H9 (cell line): ENCODE measurements at regions not wholly inside any gene's neighbourhood (a gene's known extent, or its start where the extent isn't known, plus 50 kb on each side); places are given as distances from the start of the nearest gene placed in this dataset.
A peak's percentile ranks its signal among the peaks of the same experiment; 100 is the strongest.
"Not testable (repeated sequence)": the region's sequence is repeated elsewhere in the genome, so short reads cannot be mapped to it uniquely, and the experiment has no call there.

Experiments
- DNase-seq: peaks from one replicate; pipeline ENCODE4 v3.0.0-alpha.2; 2017
- H2AFZ ChIP-seq: one replicate; pipeline ENCODE4 v1.6.1; 2013; ENCODE audit warnings: mild to moderate bottlenecking, low read length, control low read depth, moderate library complexity
- H2AK5ac ChIP-seq: 2 replicates; pipeline ENCODE4 v1.6.1; 2013; ENCODE audit warnings: low read length, control low read depth, mixed read lengths; ENCODE audit not compliant: insufficient read length
- H2BK120ac ChIP-seq: one replicate; pipeline ENCODE4 v1.6.1; 2013; ENCODE audit warnings: low read depth, mild to moderate bottlenecking, low read length, control low read depth, inconsistent platforms; ENCODE audit not compliant: poor library complexity, severe bottlenecking
- H2BK12ac ChIP-seq: 2 replicates; pipeline ENCODE4 v1.6.1; 2013; ENCODE audit warnings: low read length, control low read depth, mixed read lengths, low read depth; ENCODE audit not compliant: insufficient read length
- H2BK15ac ChIP-seq: 2 replicates; pipeline ENCODE4 v1.6.1; 2013; ENCODE audit warnings: low read depth, low read length, control low read depth
- H2BK20ac ChIP-seq: one replicate; pipeline ENCODE4 v1.6.1; 2013; ENCODE audit warnings: low read depth, mild to moderate bottlenecking, low read length, control low read depth, inconsistent platforms; ENCODE audit not compliant: poor library complexity, severe bottlenecking
- H2BK5ac ChIP-seq: 2 replicates; pipeline ENCODE4 v1.6.1; 2013; ENCODE audit warnings: low read length, control low read depth, mixed read lengths; ENCODE audit not compliant: insufficient read length
- H3K14ac ChIP-seq: 2 replicates; pipeline ENCODE4 v1.6.1; 2013; ENCODE audit warnings: low read length, control low read depth; ENCODE audit not compliant: insufficient read depth
- H3K18ac ChIP-seq: 2 replicates; pipeline ENCODE4 v1.6.1; 2013; ENCODE audit warnings: low read depth, mild to moderate bottlenecking, mixed read lengths, low read length, control low read depth; ENCODE audit not compliant: insufficient read length
- H3K23ac ChIP-seq: 2 replicates; pipeline ENCODE4 v1.6.1; 2013; ENCODE audit warnings: low read length, control low read depth, mixed read lengths, low read depth; ENCODE audit not compliant: insufficient read length
- H3K23me2 ChIP-seq: 2 replicates; pipeline ENCODE4 v1.6.1; 2013; ENCODE audit warnings: low read depth, mild to moderate bottlenecking, mixed read lengths, low read length, control low read depth; ENCODE audit not compliant: insufficient read length, poor library complexity, severe bottlenecking
- H3K27ac ChIP-seq: 2 replicates; pipeline ENCODE4 v1.5.1; 2013; ENCODE audit warnings: low read length, control low read depth, mixed read lengths, low read depth; ENCODE audit not compliant: insufficient read length
- H3K27me3 ChIP-seq: 2 replicates; pipeline ENCODE4 v1.6.1; 2013; ENCODE audit warnings: low read length, control low read depth, inconsistent platforms; ENCODE audit not compliant: insufficient read depth
- H3K4ac ChIP-seq: 2 replicates; pipeline ENCODE4 v1.6.1; 2013; ENCODE audit warnings: low read depth, mild to moderate bottlenecking, control low read depth, inconsistent platforms, low read length, moderate library complexity
- H3K4me1 ChIP-seq: 2 replicates; pipeline ENCODE4 v1.6.1; 2013; ENCODE audit warnings: low read length, control low read depth, inconsistent platforms; ENCODE audit not compliant: insufficient read depth
- H3K4me2 ChIP-seq: 2 replicates; pipeline ENCODE4 v1.6.1; 2013; ENCODE audit warnings: low read length, control low read depth, mixed read lengths; ENCODE audit not compliant: insufficient read length, insufficient read depth
- H3K56ac ChIP-seq: 2 replicates; pipeline ENCODE4 v1.6.1; 2013; ENCODE audit warnings: low read depth, mild to moderate bottlenecking, mixed read lengths, low read length, control low read depth; ENCODE audit not compliant: insufficient read length
- H3K79me1 ChIP-seq: 2 replicates; pipeline ENCODE4 v1.6.1; 2013; ENCODE audit warnings: low read depth, mild to moderate bottlenecking, moderate library complexity, low read length, control low read depth, inconsistent platforms; ENCODE audit not compliant: insufficient read depth, poor library complexity, severe bottlenecking
- H3K79me2 ChIP-seq: 2 replicates; pipeline ENCODE4 v1.6.1; 2013; ENCODE audit warnings: low read length, control low read depth, inconsistent platforms; ENCODE audit not compliant: insufficient read depth
- H3K9ac ChIP-seq: 2 replicates; pipeline ENCODE4 v1.6.1; 2013; ENCODE audit warnings: low read length, control low read depth, mixed read lengths; ENCODE audit not compliant: insufficient read length; ENCODE audit errors: extremely low read depth
- H3K9me3 ChIP-seq: one replicate; pipeline ENCODE4 v1.6.1; 2013; ENCODE audit warnings: low read depth, low read length, inconsistent platforms; ENCODE audit not compliant: control insufficient read depth
- H3T11ph ChIP-seq: one replicate; pipeline ENCODE4 v1.6.1; 2013; ENCODE audit warnings: mild to moderate bottlenecking, low read length, control low read depth, inconsistent platforms
- H4K20me1 ChIP-seq: one replicate; pipeline ENCODE4 v1.6.1; 2013; ENCODE audit not compliant: control insufficient read depth, insufficient read length, insufficient read depth
- H4K5ac ChIP-seq: 2 replicates; pipeline ENCODE4 v1.6.1; 2013; ENCODE audit warnings: low read depth, mild to moderate bottlenecking, mixed read lengths, low read length, control low read depth; ENCODE audit not compliant: insufficient read length
- H4K8ac ChIP-seq: replicated peaks from 2 replicates; pipeline ENCODE4 v1.6.1; 2013; ENCODE audit warnings: low read length, control low read depth, mixed read lengths, low read depth; ENCODE audit not compliant: insufficient read length
- H4K91ac ChIP-seq: 2 replicates; pipeline ENCODE4 v1.6.1; 2013; ENCODE audit warnings: low read depth, mild to moderate bottlenecking, moderate library complexity, mixed read lengths, low read length, control low read depth; ENCODE audit not compliant: insufficient read length
- H3K27ac Mint-ChIP-seq, 3 experiments: 2 replicates in 2 of 3; 3 replicates in 1 of 3; pipeline ENCODE4 v1.8.0; 2020 to 2021; ENCODE audit warnings: mixed read lengths in 3 of 3, mild to moderate bottlenecking in 1 of 3, moderate library complexity in 1 of 3
- H3K27me3 Mint-ChIP-seq: 2 replicates; pipeline ENCODE4 v1.8.0; 2021; ENCODE audit warnings: low read depth, mild to moderate bottlenecking, moderate library complexity, mixed read lengths
- H3K36me3 Mint-ChIP-seq, 3 experiments: 2 replicates in 2 of 3; 3 replicates in 1 of 3; pipeline ENCODE4 v1.8.0; 2020 to 2021; ENCODE audit warnings: low read depth in 3 of 3, mixed read lengths in 3 of 3; ENCODE audit not compliant: insufficient read depth in 1 of 3
- H3K4me1 Mint-ChIP-seq, 2 experiments: 2 replicates each; pipeline ENCODE4 v1.8.0; 2020; ENCODE audit warnings: mixed read lengths in 2 of 2
- H3K4me3 Mint-ChIP-seq, 2 experiments: 2 replicates in 1 of 2; 3 replicates in 1 of 2; pipeline ENCODE4 v1.8.0; 2020 to 2021; ENCODE audit warnings: mild to moderate bottlenecking in 2 of 2, mixed read lengths in 2 of 2, moderate library complexity in 1 of 2
- H3K9me3 Mint-ChIP-seq, 2 experiments: 2 replicates in 1 of 2; 3 replicates in 1 of 2; pipeline ENCODE4 v1.8.0; 2020; ENCODE audit warnings: mild to moderate bottlenecking in 2 of 2, mixed read lengths in 2 of 2, moderate library complexity in 1 of 2
- WGBS: extraction: QIAGEN DNeasy Blood & Tissue Kit; methylation state at CpG from one replicate; pipeline ENCODE4 v1.1.7; 2013; ENCODE audit warnings: missing lambda C conversion rate, low lambda C conversion rate, mixed read lengths; ENCODE audit not compliant: insufficient read length; ENCODE audit errors: extremely low coverage; 5-methylcytosine and 5-hydroxymethylcytosine counted together
- TF ChIP-seq, protein P1 (sequence below): fragments of 200-600 bp; sonication (generic); conservative IDR thresholded peaks from 3 replicates; pipeline ENCODE4 v1.8.0; 2021; ENCODE audit warnings: antibody characterized with exemption, mild to moderate bottlenecking

DNA sequence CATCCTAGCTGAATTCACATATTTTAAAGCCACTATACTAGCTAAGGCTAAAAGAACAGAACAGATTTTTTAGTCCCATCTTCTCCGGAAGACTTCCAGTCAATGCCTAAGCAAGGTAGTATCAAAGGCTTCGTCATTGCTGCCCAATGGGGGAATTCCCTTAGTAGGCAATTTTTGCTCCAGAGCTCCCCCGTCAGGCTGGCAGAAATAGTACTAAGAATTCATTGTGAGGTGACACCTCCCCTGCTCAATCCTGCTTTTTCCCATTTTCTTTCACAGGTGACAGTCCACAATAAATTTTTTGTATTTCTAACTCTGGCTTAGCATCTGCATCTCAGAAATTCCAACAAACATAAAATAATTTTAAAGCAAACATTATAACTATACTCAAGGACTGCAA lies 52.8 kb upstream of the SRSF6 start:
- H3K4me2 ChIP-seq: no peak overlapping the region
- no peak overlapping the region for H2BK120ac ChIP-seq
- peaks cover 2 to 7% (median 5%) of the 10 kb centered on the region in 3 experiments; a peak in 6 of 7 replicates for H3K36me3 Mint-ChIP-seq
- H3T11ph ChIP-seq: no peak overlapping the region
- peaks cover 3 to 4% of the 10 kb centered on the region in 2 experiments; a peak in 2 of 4 replicates for H3K4me1 Mint-ChIP-seq
- TF ChIP-seq, protein P1, sequence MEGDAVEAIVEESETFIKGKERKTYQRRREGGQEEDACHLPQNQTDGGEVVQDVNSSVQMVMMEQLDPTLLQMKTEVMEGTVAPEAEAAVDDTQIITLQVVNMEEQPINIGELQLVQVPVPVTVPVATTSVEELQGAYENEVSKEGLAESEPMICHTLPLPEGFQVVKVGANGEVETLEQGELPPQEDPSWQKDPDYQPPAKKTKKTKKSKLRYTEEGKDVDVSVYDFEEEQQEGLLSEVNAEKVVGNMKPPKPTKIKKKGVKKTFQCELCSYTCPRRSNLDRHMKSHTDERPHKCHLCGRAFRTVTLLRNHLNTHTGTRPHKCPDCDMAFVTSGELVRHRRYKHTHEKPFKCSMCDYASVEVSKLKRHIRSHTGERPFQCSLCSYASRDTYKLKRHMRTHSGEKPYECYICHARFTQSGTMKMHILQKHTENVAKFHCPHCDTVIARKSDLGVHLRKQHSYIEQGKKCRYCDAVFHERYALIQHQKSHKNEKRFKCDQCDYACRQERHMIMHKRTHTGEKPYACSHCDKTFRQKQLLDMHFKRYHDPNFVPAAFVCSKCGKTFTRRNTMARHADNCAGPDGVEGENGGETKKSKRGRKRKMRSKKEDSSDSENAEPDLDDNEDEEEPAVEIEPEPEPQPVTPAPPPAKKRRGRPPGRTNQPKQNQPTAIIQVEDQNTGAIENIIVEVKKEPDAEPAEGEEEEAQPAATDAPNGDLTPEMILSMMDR: peak; percentile 70
- no peaks in the 10 kb centered on the region for H3K27me3 ChIP-seq
- H3K4me1 ChIP-seq: no peaks in the 10 kb centered on the region
- no peaks in the 10 kb centered on the region for H3K79me2 ChIP-seq
- peak; percentile 73 for DNase-seq
- no peak overlapping the region for H3K18ac ChIP-seq
- no peak overlapping the region for H4K91ac ChIP-seq
- no peak overlapping the region for H3K27ac Mint-ChIP-seq
- H3K27ac ChIP-seq: no peak overlapping the region
- no peak overlapping the region for H3K23ac ChIP-seq
- no peak overlapping the region for H3K4me3 Mint-ChIP-seq
- no peak overlapping the region for H3K9ac ChIP-seq
- no peak overlapping the region for H2BK12ac ChIP-seq
- no peak overlapping the region for H3K14ac ChIP-seq
- no peak overlapping the region for H4K5ac ChIP-seq
- no peak overlapping the region for H3K56ac ChIP-seq
- H4K8ac ChIP-seq: no peak overlapping the region
- H3K4ac ChIP-seq: no peak overlapping the region
- H2AK5ac ChIP-seq: no peak overlapping the region
- peaks cover 7 to 8% of the 10 kb centered on the region in 2 experiments for H3K9me3 Mint-ChIP-seq
- no peak overlapping the region for H2BK15ac ChIP-seq
- H4K20me1 ChIP-seq: no peaks in the 10 kb centered on the region
- no CpG with 5 or more reads among the region's 3 CpGs for WGBS
- no peaks in the 10 kb centered on the region for H3K23me2 ChIP-seq
- H3K79me1 ChIP-seq: no peaks in the 10 kb centered on the region
- H2AFZ ChIP-seq: no peak overlapping the region
- no peak overlapping the region for H2BK5ac ChIP-seq
- peaks cover 43% of the 10 kb centered on the region for H3K27me3 Mint-ChIP-seq
- H3K9me3 ChIP-seq: no peaks in the 10 kb centered on the region
- no peak overlapping the region for H2BK20ac ChIP-seq

DNA sequence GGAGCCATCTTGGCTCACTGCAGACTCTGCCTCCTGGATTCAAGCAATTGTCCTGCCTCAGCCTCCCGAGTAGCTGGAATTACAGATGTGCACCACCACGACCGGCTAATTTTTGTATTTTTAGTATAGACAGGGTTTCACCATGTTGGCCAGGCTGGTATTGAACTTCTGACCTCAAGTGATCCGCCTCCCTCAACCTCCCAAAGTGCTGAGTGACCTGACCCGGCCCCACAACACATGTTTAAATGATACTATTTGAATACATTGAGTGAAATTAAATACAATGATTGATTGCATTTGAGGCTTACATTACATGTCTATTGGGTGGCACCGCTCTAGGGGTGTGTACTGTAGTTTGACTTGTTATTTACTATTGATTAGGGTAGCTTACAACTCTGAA lies 56.8 kb upstream of the SRSF6 start:
- not testable (repeated sequence) for H3K18ac ChIP-seq, H3K79me1 ChIP-seq, H3K4ac ChIP-seq, H3K4me1 Mint-ChIP-seq, H2BK15ac ChIP-seq, H4K8ac ChIP-seq, H3K27me3 ChIP-seq, H3K4me1 ChIP-seq, H4K91ac ChIP-seq, H4K20me1 ChIP-seq, H3K27ac ChIP-seq, DNase-seq, H3K23ac ChIP-seq, H2BK12ac ChIP-seq, H2BK20ac ChIP-seq, H3K36me3 Mint-ChIP-seq, H3K27ac Mint-ChIP-seq, H3K9ac ChIP-seq, H3K56ac ChIP-seq, H3K14ac ChIP-seq, H4K5ac ChIP-seq, H3K23me2 ChIP-seq, H3T11ph ChIP-seq, H3K4me2 ChIP-seq, H2BK120ac ChIP-seq, H2BK5ac ChIP-seq, H3K79me2 ChIP-seq, H2AK5ac ChIP-seq, H3K4me3 Mint-ChIP-seq, H3K9me3 Mint-ChIP-seq, H2AFZ ChIP-seq, H3K9me3 ChIP-seq
- no CpG with 5 or more reads among the region's 6 CpGs for WGBS
- peaks cover 22% of the 10 kb centered on the region for H3K27me3 Mint-ChIP-seq
